ENCODE measurements at regions not wholly inside any gene's neighbourhood (a gene's known extent, or its start where the extent isn't known, plus 50 kb on each side); places are given as distances from the start of the nearest gene placed in this dataset.
"Not testable (repeated sequence)": the region's sequence is repeated elsewhere in the genome, so short reads cannot be mapped to it uniquely, and the experiment has no call there.

DNA sequence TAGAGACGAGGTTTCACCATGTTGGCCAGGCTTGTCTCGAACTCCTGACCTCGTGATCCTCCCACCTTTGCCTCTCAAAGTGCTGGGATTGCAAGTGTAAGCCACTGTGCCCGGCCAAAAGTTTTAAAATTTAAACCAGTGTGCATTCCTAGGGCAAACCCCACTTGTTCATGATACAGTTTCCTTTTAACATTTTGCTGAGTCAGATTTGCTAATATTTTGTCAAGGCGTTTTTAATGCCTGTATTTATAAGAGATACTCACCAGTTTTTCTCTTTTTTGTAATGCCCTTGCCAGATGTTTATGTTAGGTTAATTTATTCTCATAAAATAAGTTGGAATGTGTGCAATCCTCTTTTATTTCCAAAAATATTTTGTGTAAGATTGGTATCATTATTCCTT, 927.4 kb downstream of the DNAJB9 start:
- no peak for DNase-seq

DNA sequence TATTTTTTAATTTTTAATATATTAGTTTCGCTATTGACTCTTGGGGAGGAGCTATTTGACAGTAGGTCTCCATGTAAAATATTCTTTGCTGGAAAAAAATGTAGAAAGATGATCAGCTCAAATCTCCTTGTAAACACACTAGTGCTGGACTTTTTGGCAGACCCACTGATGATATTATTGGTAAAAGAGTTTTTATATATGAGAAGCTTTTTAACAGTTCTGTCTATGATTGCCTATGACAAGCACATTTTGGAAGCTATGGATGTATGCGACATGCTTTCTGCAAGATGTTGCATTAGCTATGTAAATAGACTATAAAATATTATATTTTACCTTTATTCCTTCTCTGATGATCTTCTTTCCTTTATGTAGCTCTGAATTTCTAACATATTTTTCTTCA, 928.5 kb downstream of the DNAJB9 start:
- DNase-seq, result no peak

DNA sequence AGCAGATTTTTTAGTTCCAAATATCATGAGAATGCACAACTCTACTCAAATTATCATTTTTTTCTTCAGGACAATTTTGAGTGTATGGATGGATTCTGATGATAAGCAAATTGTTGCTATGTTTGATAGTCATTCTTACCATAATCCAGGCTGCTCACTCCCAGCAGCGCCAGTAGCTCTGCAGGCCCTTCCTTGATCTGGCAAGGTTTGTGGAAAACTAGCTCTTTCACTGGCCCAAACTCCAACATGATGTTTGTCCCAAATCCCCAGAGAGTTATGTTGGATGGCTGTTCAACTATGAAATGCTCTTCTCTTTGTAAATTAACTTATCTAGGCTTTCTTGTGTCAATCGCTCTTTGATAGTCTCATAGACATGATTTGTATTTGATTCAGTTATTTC, 933.7 kb downstream of the DNAJB9 start:
- DNase-seq, result no peak

DNA sequence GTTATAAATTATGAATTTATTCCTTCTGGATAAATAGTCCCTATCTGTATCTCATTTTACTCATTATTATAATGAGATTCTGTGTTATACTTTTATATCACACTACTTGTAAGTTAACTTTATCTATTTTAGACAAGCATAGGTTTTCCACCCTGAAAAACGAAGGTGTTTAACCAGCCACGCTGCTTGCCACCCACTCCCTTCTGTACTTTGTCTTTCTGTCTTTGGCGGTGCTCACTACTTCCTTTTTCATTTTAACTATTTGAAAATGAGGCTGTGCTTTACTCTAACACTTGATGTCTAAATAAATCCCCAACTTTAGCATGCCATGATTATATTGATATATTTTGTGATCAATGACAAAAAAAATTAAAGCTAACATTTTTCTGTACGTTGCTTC, 952.9 kb downstream of the DNAJB9 start:
- DNase-seq, result no peak

DNA sequence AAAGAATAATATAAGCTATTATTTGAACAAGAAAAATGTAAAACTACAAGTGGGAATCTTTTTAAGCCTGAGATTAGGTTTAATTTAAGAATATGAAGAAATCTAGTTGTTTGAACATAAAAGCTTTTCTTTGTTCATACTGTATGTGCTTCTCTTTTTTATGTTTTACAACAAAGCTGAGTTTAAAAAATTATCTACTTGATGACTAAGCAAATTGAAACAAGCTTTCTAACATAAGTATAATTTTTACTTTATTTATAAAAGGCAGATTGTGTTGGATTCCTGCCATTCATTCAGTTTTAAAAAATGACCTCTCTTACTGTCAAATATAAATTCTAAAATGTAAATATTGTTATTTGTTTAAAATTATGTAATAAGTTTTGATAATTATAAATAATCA, 958.2 kb downstream of the DNAJB9 start:
- no peak for DNase-seq

DNA sequence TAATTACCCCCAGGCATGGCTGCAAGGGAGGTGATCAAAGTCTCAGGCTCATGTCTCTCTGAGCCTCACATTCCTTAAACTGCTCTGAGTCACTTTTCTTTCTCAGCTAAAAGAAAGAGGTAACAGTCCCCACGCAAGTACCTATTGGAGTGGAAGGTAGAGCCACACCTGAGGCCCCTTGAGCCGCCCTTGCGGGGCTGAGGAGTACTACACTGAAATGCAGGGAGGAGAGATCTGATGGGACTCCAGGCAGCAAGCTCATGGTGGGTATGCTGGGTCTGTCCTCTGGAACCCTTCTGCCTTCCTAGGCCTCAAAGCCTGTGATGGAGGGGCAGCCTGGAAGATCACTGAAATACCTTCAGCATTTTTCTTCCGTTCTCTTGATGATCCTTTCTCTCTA, 960.0 kb downstream of the DNAJB9 start:
- DNase-seq, result no peak

DNA sequence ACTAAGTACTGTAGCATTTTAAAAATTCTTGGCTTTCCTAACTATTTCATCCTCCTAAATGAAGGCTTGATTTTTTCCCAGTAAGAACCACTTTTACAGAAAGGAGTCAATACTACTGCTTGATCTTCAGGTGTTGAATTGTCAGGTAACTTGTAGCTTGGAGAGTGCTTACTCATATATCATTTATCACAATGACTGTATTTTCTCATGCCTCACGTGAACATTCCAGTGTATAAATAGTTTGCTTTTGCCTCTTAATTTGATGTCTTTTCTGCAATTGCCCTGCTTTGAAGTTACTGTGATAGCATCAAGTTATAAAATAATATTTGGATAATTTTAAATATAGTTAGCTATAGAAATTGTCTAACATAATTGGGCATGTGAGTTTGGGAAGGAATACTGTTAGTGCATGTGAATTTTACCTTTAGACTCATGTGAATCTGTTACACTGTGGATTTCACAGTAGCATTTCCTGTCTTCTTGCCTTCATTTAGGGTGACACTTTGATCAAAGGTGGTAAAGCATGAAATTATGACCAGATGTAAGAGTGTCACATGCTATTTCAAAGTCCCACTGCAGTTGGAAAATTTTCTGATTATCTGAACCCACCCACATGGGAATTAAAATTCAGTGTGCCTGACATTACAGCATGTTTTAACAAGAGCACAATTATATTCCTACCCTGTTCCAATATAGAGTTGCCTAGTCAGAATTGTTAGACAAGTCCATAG, 962.8 kb downstream of the DNAJB9 start:
- no peak for DNase-seq

DNA sequence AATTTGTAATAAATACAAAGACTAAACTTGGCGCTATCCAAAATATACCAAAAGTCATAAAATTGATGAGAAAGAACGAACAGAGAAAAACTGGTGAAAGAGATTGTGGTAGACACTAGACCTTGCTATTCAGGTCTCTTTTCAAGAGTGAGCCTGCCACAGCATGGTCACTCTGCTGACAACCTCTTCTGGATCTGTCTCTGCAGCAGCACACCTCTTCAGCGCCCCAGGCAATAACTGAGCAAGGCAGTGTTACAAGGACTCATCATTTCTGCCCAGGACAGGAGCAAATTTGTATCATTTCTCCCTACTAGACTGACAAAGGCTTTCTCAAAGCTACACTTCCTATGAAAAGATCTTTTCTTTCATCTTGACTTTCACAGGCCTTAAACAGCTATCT, 976.0 kb downstream of the DNAJB9 start:
- DNase-seq, result no peak

DNA sequence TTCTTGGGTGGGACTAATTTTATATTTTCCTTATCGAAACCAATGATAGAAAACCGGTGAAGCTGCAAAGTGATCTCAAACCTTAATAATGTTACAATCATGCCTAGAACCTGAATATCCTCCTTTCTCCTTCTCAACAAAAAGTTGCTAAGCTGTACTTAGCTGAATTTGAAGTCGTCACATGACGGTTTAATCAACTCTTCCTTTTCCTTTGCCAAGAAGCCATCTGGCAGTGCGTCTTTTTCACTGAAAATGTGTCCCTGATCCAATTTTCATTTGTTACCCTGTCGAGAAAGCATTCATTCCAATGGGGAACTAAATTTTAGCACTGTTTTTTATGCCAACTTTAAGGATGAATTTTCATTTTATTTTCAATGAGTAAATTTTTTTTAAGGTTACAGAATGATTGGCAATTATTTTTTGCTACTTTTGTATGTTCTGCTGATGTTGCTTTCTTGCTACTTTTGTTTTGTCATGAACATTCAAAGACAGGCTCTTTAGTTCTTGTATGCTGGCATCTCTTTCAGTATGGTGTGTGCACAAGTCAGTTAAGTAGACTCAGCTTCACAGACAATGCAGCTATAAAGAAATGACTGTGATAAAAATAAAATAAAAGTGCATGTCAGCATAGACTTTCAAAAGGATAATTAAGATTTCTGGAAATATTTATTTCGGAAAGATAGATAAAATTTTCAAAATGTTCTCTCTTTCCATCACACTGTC, 980.0 kb downstream of the DNAJB9 start:
- DNase-seq, result no peak

DNA sequence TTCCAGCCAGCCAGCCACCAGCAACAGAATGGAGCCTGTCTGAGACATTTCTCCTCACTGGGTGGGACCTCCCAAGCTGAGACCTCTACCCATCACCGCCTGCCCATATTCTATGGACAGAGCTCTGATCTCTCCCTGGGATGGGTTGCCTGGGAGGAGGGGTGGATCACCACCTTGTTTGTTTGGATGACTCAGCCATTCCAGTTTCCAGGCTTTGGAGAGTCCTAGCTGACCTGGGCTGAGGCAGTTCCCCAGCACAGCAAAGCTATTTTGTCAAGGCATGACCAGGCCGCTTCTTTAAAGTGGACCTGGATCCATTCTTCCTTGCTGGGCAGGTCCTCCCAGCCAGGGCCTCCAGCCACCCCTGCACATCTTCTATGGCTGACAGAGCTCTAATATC, 982.3 kb downstream of the DNAJB9 start:
- DNase-seq, result no peak

DNA sequence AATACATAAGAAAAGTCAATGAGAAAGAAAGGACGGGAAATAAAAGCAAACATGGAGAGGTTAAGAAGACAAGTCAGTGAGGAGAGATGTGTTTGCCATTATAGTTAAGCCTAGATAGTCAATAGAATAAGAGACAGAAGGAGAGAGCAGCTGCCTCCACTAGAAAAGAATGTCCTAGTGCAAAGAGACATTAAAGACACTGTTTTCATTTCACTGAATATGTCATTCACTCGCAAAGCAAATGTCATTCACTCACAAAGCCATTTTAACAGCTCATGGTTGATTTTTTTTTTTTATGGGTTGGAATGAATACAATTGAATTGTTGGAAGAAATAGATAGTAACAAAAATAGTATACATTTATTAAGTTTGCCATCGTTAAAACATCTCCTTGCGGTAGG, 1007.6 kb downstream of the DNAJB9 start:
- no peak for DNase-seq

DNA sequence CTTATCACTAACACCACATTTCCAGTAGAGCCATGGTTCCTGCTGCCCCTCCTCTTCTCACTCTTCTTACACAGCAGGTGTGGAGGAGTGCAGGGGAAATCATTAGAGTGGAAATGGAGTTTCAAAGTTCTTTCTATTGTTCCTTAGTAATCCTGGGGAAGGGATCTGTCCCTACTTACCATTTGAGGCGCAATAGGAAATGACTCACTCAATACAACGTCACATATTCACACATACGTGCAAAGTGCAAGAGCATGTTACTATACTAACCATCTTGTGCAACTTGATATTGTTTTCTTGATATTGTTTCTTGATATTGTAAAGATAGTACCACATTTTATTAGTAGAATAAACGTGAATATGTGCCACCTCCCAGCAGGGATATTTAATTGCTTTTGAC, 1010.2 kb downstream of the DNAJB9 start:
- no peak for DNase-seq

DNA sequence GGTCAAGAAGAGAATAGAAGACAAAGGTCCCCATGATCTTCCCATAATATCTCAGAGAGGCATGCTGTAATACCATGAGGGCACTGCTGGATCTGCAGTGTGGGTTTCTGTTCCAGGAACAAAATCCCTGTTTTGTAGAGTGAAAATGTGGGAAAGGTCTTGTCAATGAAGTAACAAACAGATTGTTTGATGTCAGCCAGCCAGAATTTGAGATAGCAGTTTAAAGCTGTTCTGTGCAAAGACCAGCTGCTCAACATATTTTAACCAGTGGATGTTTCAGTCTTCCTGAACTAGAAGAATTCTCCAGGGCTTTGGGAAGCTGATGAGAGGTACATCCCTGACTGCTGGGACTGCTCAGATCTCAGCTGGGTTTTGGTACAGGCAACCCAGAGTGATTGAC, 1012.5 kb downstream of the DNAJB9 start:
- no peak for DNase-seq

DNA sequence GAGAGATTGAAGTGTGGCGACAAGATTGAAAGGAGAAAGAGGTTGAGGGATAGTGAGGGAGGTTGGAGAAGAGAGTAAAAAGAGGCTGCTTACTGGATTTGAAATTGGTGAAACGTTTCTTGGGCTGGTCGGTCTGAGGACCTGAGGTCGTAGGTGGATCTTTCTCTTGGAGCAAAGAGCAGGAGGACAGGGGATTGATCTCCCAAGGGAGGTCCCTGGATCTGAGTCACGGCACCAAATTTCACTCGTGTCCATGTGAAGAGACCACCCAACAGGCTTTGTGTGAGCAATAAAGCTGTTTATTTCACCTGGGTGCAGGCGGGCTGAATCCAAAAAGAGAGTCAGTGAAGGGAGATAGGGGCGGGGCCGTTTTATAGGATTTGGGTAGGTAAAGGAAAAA, 1027.3 kb downstream of the DNAJB9 start:
- not testable (repeated sequence) for DNase-seq

DNA sequence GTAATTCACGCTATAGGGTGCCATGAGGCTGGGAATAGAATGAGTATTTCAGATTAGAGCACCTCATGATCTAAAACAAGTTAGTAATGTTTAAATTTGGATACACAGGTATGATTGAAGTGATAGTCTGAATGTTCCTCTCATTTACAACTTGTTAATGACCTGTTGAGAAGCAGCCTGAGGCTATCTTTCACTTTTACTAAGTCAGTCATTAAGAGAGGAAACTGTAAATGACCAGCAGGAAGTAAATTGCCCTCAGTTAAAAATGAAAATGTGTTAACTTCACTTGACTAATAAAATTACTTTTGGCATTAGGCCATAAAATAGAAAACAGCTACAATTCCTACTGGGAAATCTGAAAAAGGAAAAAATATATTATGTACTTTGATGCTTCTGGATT, 1042.0 kb downstream of the DNAJB9 start:
- DNase-seq, result no peak

DNA sequence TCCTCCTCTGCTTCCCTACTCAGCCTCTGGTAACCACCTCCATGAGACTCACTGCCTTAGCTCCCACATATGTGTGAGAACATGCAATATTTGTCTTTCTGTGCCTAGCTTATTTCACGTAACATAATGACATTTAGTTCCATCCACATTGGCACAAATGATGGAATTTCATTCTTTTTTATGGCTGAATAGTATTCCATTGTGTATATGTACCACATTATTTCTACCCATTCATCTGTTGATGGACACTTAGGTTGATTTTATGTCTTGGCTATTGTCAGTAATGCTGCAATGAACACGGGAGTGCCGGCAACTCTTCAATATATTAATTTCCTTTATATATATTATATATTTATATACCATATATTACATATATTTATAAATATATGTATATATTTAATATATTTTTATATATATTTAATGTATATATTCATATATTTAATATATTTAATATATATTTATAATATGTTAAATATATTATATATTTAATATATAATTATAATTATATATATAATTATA, 1046.9 kb downstream of the DNAJB9 start:
- no peak for DNase-seq

DNA sequence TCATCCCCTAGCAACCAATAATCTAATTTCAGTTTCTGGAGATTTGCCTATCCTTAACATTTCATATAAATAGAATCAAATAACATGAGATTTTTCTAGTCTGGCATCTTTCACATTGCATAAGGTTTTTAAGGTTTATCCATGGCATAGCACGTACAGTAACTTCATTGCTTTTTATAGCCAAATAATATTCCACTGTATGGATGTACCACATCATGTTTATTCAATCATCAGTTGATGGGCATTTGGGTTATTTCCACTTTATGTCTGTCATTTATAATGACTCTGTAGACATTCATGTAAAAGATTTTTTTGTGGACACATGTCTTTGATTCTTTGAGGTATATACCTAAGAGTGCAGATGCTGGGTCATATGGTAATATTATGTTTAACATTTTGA, 1052.6 kb downstream of the DNAJB9 start:
- no peak for DNase-seq

DNA sequence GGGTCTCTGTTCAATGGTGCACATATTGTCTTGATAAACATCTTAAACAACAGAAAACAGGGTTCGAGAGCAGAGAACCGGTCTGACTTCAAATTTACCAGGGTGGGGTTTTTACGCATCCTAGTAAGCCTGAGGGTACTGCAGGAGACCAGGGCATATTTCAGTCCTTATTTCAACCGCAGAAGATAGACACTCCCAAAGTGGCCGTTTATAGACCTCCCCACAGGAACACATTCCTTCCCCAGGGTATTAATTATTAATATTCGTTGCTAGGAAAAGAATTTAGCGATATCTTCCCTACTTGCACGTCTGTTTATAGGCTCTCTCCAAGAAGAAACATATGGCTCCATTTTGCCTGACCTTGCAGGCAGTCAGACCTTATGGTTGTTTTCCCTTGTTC, 1063.2 kb downstream of the DNAJB9 start:
- not testable (repeated sequence) for DNase-seq

DNA sequence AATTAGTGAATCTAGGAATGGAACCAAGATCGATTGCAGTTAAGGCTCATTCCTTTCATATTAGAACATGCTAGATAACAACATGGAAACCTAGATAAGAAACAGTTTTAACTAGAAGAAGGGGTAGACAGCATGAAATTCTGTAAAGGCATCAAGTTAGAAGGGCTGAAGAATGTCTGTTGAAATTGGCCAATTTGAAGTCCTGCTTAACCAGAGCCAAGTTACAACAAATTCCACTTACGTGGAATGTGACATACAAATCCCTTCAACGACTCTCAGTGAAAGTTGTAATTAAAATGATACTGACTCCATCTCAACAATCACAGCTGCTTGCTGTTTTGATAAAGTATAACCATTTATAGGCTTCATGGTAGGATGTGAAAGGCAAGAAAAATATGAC, 1065.7 kb downstream of the DNAJB9 start:
- no peak for DNase-seq

DNA sequence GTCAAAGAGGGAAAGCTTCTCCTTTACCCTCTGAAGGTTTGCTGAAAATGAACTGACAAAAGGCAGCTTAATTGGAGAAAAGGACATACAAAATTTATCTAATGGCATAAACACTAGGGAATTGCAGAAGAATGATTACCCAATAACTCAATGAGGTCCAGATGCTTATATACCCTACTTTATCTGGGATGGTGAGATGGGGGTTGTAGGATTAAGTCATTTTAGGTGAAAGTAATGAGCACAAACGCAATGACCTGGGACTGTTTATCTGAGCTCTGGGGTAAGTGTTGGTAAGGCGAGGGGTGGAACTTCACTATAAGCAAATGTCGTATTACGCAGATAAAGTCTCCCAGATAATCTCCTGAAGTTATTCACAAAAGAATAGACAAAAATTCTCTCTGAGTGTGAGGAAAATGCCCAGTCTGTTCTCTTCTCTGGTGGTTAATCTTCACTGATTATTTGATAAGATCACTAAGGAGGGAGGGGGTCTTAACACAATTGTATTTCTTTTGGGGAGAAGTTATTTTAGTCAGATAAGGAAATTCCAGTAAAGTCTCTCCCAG, 1067.8 kb downstream of the DNAJB9 start:
- no peak for DNase-seq

DNA sequence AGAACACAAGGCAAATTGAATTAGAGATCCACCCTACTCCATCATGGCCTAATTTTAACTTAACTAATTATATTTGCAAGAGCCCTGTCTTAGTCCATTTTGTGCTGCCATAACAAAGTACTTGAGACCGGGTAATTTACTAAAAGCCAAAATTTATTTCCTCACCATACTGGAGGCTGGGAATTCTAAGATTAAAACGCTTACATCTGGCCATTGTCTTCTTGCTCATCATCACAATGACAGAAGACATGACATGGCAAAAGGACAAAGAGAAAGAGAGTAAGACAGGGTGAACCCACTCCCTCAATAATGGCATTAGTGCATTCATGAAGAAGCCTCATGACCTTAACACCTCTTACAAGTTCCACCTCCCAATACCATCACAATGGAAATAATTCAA, 1068.6 kb downstream of the DNAJB9 start:
- DNase-seq, result no peak

DNA sequence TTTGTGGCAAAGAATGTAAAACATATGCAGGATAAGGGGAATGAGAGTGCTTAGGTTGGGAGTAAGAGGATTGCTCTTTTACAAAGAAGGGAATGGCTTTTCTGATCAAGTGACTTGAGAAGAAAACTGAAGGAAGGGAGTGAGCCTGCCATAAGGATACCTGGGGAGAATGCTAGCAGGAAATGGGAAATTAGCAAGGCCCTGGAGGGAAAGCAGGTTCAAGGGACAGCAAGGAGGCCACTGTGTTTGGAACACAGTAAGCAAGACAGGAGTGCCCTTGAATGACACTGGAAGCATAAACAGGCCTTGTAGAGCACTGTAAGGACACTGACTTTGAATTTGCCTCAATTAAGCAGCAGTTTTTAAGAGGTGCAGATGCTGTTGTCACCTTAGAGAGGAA, 1069.9 kb downstream of the DNAJB9 start:
- no peak for DNase-seq

DNA sequence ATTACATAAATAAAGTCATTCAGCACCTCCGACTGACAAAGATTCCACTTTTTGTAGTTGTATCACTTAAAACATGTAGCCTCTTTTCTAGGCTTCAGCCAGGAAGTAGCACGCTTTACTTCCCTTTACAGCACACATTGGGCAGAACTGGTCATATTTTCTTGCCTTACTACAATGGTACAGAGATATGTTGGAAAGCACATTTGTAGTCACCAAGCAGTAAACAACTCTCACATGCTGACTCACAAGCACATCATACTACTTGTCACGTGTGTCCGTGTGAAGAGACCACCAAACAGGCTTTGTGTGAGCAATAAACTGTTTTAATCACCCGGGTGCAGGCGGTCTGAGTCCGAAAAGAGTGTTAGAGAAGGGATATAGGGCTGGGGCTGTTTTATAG, 1071.8 kb downstream of the DNAJB9 start:
- no peak for DNase-seq

DNA sequence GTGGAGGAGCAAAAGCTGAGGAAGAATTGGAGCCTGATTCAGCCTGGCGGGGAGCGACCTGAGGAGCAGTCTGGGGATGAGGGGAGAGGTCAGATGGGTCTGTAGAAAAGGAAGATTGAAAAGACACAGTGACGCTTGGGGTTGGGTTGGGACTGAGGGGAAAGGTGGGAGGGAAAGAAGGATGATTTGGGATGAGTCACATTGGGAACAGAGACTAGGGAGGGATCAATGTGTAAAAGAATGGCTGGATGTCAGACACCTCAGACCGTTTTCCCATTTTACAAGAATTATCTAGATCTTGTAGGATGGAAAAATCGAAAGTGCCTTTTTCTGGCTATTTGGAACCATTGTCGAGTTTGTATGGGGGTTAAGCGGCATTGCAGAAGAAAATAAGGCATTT, 1076.5 kb downstream of the DNAJB9 start:
- DNase-seq, result no peak

Measured in inflammatory macrophage (primary cell).